HG02970 (cell line): ENCODE measurements at regions not wholly inside any gene's neighbourhood (a gene's known extent, or its start where the extent isn't known, plus 50 kb on each side); places are given as distances from the start of the nearest gene placed in this dataset.

Source experiments
- ATAC-seq: cut with Tn5 transposase; IDR thresholded peaks from one replicate; pipeline ENCODE4 v1.9.1; 2021; ENCODE audit warnings: mild to moderate bottlenecking, moderate library complexity, moderate number of reproducible peaks; ENCODE audit not compliant: unreplicated experiment, low FRiP score

DNA sequence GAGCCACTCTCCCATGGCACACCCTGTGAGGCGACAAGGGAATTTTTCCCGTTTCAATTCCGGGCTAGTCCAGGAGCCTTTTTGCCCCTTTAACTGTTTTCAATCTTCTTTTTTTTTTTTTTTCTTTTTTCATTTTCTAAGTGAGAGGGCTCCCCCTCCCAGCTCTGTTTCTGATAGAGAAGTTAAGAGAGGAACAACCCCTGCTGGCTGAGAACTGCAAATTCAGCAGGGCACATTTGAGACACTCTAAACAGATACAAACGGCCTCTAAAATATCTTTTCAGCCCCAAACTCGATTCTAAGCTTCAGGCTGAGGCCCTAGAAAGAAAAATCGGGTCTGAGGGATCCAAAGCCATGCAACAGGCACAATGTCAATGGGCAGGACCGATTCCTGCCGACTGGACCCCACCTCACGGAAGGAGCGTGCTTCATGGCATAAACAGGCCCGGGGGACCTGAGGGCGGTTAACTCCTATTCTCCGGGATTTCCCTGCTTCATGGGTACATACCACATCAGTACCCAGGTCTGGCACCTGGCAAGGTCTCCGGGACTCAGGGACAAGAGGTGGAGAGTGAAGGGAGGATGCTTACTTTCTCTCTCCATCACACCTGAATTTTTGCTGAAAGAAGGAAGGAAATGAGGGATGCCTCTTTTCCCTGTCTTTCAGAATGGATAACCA lies 627.5 kb downstream of the BUD13 start:
- ATAC-seq: no peak

DNA sequence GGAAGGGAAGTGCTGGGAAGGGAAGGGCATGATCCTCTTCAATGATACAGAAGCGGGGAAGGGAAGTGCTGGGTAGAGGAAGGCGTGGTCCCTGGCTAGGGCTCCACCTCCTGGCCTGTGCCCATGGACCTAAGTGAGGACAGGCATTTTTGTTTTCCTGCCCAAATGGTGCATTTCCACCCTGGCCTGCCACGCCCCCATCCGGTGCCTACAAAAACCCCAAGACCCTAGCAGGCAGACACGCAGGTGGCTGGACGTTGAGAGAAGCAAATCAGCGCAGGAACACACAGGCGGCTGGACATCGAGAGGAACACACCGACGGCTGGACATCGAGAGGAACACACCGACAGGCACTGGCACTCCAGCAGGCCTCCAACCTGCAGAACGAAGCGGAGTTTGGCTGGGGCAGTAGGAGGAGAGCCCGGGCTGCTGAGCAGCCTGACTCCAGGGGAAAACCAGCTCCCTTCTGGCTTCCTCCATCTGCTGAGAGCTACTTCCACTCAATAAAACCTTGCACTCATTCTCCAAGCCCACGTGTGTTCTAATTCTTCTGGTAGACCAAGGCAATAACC lies 628.3 kb downstream of the BUD13 start:
- ATAC-seq: no peak

DNA sequence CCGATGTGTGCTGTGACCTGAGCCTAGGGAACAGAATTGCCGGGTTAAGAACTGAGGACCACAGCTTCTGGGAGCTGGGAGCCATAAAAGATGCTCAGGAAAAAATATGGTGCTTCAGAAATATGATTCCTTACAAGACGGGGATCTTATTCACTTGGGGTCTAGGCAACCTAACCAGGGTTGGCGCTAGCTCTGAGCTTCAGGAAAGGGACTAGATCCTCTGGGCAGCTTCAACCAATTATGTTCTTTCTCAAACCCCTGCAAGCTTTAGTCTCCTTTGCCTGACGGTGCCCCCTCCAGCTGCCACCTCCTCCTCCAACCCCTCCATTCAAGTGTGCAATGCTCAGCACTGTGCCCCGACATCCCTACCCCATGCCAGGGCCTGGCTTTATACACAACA lies 634.1 kb upstream of the CADM1 start:
- ATAC-seq: no peak

DNA sequence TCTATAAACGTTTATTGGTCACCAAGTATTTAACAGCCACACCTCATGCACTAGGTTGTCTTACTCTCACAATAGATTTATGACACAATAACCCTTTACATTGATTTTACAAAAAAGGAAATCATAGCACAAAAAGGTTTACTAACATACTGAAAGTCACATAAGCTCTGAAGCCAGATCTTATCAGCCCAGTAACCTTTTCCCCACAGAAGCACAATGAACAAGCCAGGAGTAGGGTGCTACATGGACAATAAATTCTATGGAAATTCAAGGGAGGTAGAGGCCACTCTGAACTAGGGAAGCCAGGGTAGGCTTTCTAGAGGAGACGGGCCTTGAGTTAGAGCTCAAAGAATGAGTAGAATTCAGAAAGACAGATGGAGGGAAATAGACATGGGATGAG lies 633.5 kb upstream of the CADM1 start:
- no peak for ATAC-seq

DNA sequence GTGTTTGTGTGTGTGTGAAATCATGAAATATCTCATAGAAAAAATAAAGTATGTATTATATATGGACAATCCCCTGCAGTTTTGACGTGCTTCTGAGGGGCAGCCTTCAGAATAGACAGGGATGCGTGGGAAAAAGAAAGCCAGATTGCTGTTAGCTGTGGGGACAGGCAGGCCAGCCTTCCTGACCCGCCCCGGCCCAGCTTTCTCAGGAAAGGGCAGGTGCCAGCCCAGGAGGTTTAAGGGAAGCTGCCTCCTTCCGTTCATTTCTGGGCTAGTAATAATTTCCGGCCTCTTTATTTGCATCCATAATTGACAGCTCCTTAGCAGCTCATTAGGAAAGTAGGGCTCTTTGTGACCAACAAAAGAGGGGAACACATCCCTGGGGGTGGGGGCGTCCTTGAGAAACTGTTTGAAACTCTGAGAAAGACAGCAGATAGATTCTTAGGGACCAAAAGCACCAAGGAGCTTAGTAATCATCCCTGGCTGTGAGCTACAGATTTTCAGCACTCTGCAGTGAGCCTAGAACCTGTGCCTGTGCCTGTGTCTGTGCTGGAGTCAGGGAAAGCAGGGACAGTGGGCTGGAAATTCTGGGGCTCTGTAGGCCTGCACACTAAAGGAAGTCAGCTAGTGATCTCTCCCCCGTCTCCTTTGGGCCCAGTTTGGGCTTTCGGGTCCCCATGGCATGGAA lies 632.9 kb upstream of the CADM1 start:
- ATAC-seq: no peak

DNA sequence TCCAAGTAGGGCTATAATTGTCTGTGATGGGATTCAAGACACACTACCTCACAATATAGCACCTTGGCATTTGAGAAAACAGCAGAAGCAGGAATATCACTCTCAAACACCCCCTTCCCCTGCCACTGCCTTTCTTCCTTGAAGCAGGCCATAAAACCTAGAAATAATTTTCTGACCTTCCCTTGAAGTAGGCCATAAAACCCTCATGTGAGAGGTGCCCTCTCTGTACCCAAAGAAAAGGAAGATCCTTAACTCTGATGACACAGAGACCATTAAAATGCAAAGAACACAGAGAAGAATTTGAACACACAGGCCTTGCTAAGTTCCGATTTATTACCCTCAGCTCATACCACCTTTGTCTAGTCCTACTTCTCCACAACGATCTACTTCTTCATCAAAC lies 631.7 kb upstream of the CADM1 start:
- ATAC-seq: no peak

DNA sequence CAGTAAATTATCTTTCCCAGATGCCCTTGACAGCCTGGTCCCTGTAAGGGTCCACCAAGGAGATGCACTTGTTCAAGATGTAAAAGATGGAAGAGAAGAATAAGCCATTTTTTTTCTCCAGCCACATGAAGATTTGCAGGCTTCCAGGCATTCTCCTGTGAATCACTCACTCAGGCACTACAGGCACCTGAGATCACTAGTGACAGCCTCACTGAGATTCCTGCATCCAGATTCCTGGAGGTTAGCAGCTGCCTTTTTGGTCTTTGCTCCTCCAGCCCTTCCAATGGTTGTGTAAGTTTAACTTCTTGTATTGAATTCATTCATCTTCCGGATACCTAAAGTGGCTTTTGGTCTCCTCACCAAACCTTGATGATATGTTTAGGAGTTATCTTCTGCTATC lies 630.2 kb upstream of the CADM1 start:
- ATAC-seq: no peak

DNA sequence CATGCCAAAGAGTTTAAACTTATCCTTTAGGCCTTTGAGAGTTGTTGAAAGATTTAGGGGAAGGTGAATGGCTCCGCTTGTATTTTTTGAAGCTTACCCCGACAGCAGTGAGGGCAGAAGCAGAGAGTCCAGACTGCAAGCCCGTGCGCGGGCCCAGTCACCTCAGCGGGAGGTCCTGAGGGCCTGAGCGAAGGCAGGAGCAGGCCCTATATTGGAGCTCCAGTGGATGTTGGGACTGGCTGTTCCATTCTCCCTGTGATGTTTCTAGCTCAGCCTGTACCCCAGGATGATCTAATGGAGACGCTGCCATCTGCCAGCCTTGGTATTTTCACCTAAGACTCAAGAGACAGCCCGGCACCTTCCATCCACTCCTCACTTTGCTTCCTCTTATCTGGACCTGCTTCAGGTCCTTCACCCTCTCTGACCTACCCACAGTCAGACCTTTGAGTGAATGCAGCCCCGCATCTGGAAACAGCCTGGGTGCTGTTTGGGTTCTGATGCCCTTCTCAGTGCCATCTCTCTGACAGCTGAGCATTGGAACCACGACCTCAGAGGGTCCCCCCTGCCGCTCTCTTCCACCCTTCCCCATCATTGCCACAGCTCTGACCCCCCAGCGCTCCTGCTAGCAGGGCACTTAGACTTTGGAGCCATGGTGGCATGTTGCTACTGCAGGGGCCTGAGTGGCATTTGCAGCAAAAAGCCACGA lies 628.2 kb upstream of the CADM1 start:
- ATAC-seq: no peak

DNA sequence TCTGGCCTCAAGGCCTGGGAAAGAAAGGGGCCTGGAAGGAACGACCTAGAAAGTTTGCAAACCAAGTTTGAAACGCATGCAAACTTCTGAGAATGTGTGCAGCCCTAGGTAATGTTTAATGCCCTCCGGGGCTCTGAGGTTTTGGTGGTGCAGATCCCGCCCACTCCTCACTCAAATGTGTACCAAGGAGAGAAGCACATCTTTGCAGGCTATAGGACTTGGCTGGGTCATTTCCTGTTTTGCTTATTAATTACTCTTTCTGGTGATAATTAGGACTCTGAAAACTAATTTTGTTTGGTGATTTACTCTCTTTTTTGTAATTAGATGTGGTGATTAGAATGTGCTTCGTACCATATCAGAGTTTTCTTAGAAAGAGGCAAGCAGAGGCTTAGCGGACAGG lies 625.9 kb upstream of the CADM1 start:
- ATAC-seq: no peak

DNA sequence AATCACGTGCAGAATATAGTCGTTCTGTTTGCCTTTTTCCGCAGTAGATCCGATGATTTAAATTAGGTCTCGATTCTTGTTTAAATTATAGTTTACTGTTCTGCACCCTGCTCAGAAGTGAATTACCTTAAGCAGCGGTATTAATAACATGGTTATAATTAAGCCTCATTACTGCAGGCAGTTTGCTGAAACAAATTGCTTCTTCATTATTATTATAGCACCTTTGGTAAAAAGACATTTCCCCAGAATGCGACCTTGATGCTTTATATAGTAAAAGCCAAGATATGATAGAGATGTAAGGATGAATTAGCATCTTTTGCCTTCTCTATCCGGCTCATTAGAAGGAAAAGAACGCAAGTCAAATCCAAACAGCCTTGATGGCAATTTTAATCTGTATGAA lies 625.2 kb upstream of the CADM1 start:
- no peak for ATAC-seq

DNA sequence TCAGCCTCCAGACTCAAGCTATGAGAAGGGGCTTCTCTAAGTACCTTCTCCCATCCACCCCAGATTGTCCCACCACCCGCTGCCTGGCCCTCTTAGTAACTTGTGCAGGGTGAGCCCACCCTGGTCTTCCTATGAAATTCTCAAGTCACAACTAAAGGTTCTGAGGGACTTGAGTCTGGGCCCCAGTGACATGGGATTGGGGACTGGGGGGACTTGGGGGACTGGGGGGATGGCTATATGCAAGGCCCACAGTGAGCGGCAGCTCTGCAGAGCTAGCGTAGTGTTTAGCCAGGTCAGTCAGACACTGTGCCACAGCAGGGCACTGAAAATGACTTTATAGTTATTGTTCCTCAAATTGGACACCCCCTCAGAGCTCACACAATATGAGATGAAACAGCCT lies 622.3 kb upstream of the CADM1 start:
- ATAC-seq: no peak

DNA sequence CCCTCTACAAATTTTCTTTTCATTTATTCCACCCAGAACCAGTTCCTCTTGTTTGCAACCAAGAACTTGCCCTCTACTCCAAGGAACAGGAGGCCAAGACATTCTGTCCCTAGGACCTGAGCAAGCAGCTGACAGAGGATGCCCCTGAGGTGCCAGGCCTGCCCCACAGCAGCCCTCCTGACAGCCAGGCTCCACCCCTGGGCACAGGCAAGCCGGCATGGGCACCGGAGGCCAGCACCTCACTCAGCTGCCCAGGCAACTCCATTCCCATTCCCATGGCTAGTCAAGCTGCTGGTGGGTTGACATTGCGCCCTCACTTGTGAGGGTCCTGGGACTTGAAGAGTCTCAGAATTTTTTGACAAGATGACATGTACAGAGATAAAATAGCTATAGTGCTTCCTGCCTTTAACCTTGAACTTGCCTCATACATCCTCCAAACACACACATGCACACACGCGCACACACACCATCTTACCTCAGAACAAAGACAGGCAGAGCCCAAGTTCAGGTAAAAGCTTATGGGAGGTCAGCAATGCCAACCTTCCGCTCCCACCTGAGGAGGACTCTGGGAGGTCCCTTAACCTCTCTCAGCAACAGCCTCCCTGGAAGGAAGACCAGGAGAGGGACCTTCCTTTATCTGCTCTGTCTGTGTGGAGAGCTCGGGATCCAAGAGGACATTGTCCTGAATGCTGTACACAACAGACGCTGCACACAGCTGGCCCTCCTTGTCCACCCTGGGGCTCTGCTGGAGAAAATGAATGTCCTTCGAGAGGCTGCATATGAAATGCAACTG lies 620.9 kb upstream of the CADM1 start:
- no peak for ATAC-seq

DNA sequence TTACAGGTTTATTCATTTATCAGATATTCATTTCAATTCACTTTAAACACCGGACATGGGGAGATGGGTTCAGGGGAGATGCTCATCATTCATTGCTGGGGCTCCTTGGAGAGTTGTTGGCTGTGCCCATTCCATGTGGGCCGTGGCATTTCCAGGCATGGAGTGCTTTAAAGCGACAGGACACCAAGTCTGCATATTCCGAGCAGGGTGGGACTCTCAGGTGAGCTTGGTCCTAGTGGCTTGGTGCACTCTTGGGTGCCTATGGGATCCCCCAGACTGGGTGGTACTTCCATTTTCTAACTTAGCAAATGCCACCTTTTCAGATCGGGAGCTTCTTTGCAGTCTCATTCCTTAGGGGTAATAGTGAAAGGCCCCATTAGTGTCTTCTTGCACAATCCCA lies 619.5 kb upstream of the CADM1 start:
- no peak for ATAC-seq

DNA sequence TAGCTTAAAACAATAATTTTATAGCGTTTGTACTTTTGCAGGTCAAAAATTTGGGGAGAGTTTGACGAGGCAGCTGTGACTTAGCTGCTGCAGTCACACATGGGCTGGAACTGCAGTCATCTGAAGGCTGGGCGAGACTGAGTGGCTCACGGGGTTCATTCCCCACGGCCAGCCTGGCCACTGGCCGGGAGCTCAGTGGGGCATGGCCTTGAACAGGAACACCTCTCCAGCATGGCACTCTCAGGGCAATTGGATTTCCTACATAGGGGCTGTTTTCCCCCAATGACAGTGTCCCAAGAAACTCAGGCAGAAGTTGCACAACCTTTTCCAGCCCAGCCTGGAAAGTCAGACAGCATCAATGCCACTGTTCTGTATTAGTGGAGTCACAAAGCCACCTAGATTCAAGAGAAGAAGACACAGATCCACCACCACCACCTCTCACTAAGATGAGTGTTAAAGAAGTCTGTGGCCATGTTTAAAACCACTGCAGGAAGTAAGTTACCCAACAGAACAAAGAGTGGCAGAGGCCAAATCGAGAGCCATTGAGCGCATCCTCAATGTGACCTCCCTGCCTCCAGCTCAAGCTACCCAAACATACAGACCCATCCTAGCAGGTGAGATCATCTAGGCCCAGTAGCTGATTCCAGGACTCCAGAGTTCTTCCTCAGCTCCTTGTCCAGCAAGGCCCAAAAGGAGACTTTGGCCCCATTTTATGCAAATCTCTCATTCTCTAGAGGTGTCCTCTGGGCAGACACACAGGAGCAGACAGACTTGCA lies 618.7 kb upstream of the CADM1 start:
- ATAC-seq: no peak

DNA sequence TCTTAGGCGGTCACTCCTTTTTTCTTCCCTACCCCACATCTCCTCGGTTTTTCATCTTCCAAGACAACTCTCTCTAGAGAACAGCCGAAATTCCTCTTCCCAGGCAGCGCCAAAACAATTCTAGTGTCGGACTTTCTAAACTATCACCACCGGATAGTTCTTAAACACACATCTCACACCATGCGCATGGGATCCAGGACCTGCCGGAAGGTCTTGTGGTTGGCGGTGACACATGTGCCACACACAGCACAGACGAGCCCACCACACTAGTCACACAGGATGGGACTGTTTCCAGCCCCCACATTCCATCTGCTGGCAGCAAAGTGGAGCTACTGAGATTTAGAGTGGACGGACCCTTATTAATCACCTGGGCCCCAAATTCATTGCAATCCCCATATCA lies 614.9 kb upstream of the CADM1 start:
- no peak for ATAC-seq

DNA sequence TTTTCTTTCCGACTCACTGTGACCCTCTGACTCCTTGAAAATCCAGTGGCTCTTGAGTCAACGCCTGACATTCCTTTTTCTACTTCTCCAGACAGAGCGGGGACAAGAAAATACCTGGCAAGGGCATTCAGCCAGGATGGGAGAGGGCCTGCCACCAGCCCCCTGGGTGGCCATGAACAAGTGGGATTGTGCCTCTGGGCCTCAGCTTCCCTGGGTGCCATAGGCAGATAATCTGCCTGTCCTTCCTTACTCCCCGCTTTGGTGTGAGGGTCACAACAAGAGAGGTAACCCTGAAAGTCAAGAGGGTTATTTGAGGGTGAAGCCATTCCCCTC lies 613.9 kb upstream of the CADM1 start:
- ATAC-seq: no peak

DNA sequence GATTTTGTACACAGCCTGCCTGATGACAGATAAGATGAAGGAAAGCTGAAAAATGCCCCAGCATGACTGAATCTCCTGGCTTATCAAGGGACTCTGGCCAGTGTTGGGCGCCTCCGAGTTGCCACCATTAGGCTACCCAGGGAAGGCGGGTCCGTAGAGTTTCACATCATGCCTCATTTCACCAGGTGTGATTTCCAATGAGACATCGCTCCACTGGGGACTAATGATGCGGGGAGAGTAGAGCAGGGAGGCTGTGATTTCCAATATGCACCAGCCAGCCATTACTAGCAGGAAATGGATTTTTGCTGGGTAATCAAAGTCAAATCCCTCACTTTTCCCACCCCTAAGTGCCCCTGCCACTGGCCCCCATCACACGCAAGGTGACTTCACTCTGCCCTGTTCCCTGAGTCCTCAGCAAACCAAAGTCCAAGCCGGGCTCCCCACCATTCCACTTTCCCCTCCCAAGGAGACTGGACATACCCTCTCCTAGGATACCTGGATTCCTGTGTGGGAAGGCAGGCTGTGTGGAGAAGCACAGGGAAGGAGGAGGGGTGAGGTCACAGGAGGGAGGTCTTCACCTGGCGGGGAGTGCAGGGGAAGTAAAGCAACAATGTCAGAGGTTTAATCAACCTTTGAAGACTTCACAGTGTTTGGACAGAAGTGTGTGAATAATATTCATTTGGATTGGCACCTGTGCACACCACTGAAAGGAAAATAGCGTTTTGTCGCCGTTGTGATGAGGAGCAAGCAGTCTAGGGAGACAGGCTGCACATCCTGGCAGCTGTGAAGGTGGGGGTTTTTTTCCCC lies 613.3 kb upstream of the CADM1 start:
- ATAC-seq: no peak

DNA sequence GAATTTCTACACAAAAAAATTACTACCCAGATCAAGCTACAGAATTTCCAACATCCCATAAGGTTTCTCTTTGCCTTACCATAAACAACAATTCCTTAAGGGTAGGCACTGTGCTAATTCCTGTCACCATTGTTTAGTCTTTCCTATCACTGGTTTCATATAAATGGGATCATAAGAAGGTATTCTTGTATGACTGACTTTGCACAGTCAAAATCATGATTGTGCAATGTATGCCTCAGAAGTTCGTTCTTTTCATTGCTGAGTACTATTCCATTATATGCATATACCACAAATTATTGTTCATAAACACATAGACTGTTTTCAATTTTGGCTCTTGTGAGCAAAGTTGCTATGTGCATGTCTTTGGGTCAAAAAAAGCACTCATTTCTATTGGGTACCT lies 611.6 kb upstream of the CADM1 start:
- no peak for ATAC-seq

DNA sequence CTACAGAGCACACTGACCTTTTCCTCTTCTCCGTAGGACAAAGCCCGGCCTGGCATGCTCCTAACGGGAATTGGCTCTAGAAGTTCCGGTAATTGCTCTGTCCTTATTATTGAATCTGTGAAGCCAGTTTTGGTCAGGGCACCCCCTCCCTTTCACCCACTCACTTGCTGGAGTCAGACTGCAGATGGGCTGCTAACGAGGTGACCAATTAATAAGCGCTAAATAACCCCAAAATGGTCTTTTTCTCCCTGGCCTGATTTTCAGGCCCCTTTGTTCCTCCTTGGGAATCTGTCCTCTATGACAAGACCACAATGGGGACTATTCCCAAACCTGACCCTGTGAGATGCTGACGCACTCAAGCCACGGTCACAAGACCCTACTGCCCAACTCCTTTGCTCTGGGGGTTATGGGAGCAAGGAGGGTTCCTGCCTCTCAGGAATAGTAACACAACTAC lies 610.0 kb upstream of the CADM1 start:
- ATAC-seq: no peak
